LNCAP (cell line): ENCODE measurements at regions not wholly inside any gene's neighbourhood (a gene's known extent, or its start where the extent isn't known, plus 50 kb on each side); places are given as distances from the start of the nearest gene placed in this dataset.

Experiments used
- CTCF ChIP-seq: fragments of 450-650 bp; IDR thresholded peaks from 2 replicates; pipeline ENCODE4 v1.5.1; 2017; ENCODE audit warnings: mild to moderate bottlenecking

- no peak for TF ChIP-seq CTCF
Measured at GRCh38 chr3:158970006-158970405, 168.2 kb downstream of the MFSD1 start.

GRCh38 chr3:158974904-158975303, 173.1 kb downstream of the MFSD1 start:
- TF ChIP-seq CTCF = no peak

GRCh38 chr3:158976966-158977365, 175.1 kb downstream of the MFSD1 start:
- TF ChIP-seq CTCF = no peak

- TF ChIP-seq CTCF = no peak
Measured at GRCh38 chr3:158977497-158977896, 175.6 kb downstream of the MFSD1 start.

DNA sequence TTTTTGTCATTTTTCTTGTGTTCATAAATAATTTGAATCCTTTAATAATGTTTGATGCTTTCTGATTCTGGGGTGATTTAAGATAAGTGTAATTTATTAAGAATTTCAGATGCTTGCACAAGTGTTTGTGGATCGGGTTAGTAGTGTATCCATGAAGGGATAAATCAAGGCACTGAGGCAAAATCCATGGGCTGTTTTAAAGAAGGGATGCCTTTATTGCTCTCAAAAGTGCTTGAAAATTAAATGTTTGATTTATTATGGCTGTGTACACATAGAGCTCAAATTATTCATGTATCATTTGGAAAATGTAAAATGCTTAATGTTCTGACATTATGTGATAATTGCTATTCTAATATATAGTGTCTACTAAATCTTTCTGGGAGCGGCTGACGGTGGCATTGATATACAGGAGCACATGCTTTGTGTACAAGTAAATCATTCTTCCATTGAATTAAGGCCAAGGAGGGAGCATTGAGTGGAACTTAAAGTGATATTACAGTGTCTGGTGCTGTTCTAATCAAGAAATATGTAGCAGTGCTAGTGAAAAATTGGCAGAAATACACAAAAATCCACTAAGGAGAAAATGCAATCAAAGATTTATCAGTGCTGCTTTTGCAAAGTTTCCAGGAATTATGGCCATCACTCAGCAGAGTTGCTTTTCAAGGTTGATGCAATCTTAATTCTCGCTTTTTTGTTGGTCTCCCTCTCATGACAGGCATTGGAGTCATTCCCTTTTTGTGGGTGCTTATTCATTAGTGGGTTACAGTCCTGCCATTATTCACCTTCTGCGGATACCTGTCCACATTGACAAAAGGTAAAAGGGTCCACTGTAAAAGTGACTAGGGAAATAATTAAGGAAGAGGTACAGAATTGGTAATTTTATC, 181.6 kb downstream of the MFSD1 start:
- no peak for TF ChIP-seq CTCF

- TF ChIP-seq CTCF = no peak
Measured at GRCh38 chr3:158991146-158991705, 189.4 kb downstream of the MFSD1 start.

GRCh38 chr3:158992463-158992862, 190.6 kb downstream of the MFSD1 start:
- TF ChIP-seq CTCF = no peak
